Stimulated activated CD4-positive, alpha-beta T cell treated with anti-CD3 and anti-CD28 coated beads, Interleukin-2, amount 100 ng/mL, for 48 hours (primary cell): ENCODE measurements at regions not wholly inside any gene's neighbourhood (a gene's known extent, or its start where the extent isn't known, plus 50 kb on each side); places are given as distances from the start of the nearest gene placed in this dataset.
A peak's percentile ranks its signal among the peaks of the same experiment; 100 is the strongest.
"Not testable (repeated sequence)": the region's sequence is repeated elsewhere in the genome, so short reads cannot be mapped to it uniquely, and the experiment has no call there.

ENCODE experiments used
- DNase-seq, 2 donors: peaks; one replicate each; pipeline ENCODE4 v3.0.0-alpha.2; 2020

- no peak for DNase-seq
Observed at GRCh38 chr3:38964204-38964603, 87.5 kb downstream of the SCN11A start.

- peak in 1 of 2 donors; percentile 21 for DNase-seq
Observed at GRCh38 chr3:38960953-38961622, 90.7 kb downstream of the SCN11A start.

GRCh38 chr3:38960042-38960622 lies 91.6 kb downstream of the SCN11A start:
- DNase-seq, result no peak

- DNase-seq, result no peak
Observed at GRCh38 chr3:38958026-38958720, 93.6 kb downstream of the SCN11A start.

GRCh38 chr3:38957296-38957695 lies 94.4 kb downstream of the SCN11A start:
- no peak for DNase-seq

- no peak for DNase-seq
Observed at GRCh38 chr3:38952721-38953120, 99.0 kb downstream of the SCN11A start.

GRCh38 chr3:38951167-38951566 lies 100.6 kb downstream of the SCN11A start:
- DNase-seq, result not testable (repeated sequence)

GRCh38 chr3:38950581-38950980 lies 101.2 kb downstream of the SCN11A start:
- DNase-seq, result no peak

GRCh38 chr3:38949994-38950393 lies 101.8 kb downstream of the SCN11A start:
- DNase-seq, result no peak

- DNase-seq, result no peak
Observed at GRCh38 chr3:38940394-38940793, 111.3 kb downstream of the SCN11A start.

- DNase-seq, result no peak
Observed at GRCh38 chr3:38925351-38925750, 109.3 kb upstream of the SCN10A start.

- no peak for DNase-seq
Observed at GRCh38 chr3:38916706-38917105, 100.7 kb upstream of the SCN10A start.

GRCh38 chr3:38907426-38907825 lies 91.4 kb upstream of the SCN10A start:
- no peak for DNase-seq

- no peak for DNase-seq
Observed at GRCh38 chr3:38890426-38890825, 74.4 kb upstream of the SCN10A start.

GRCh38 chr3:38878646-38879045 lies 62.6 kb upstream of the SCN10A start:
- no peak for DNase-seq
